ENCODE measurements at regions not wholly inside any gene's neighbourhood (a gene's known extent, or its start where the extent isn't known, plus 50 kb on each side); places are given as distances from the start of the nearest gene placed in this dataset.

GRCh38 chr21:19684328-19684727, 1280.7 kb upstream of the TMPRSS15 start:
- DNase-seq (ENCODE audit: extremely low read depth, low read depth): no peak

GRCh38 chr21:19692231-19692630, 1288.6 kb upstream of the TMPRSS15 start:
- no peak for TF ChIP-seq CTCF (IDR thresholded peaks at IDR 0.05; ENCODE audit: low read depth, low read length)
- DNase-seq (ENCODE audit: extremely low read depth, low read depth): no peak

More at GRCh38 chr21:19684328-19684727, 1280.7 kb upstream of the TMPRSS15 start:
- no peak for TF ChIP-seq CTCF (IDR thresholded peaks at IDR 0.05; ENCODE audit: low read depth, low read length)

- TF ChIP-seq CTCF (IDR thresholded peaks at IDR 0.05; ENCODE audit: low read depth, low read length): no peak
- no peak for DNase-seq (ENCODE audit: extremely low read depth, low read depth)
These were observed 1292.2 kb upstream of the TMPRSS15 start for GRCh38 chr21:19695796-19696195.

GRCh38 chr21:19700476-19700875, 1296.9 kb upstream of the TMPRSS15 start:
- no peak for DNase-seq (ENCODE audit: extremely low read depth, low read depth)
- TF ChIP-seq CTCF (IDR thresholded peaks at IDR 0.05; ENCODE audit: low read depth, low read length): no peak

- no peak for DNase-seq (ENCODE audit: extremely low read depth, low read depth)
- no peak for TF ChIP-seq CTCF (IDR thresholded peaks at IDR 0.05; ENCODE audit: low read depth, low read length)
These were observed 1295.5 kb upstream of the NCAM2 start for GRCh38 chr21:19702726-19703125.

GRCh38 chr21:19704832-19705231, 1293.4 kb upstream of the NCAM2 start:
- no peak for TF ChIP-seq CTCF (IDR thresholded peaks at IDR 0.05; ENCODE audit: low read depth, low read length)
- DNase-seq (ENCODE audit: extremely low read depth, low read depth): no peak

GRCh38 chr21:19712441-19712840, 1285.8 kb upstream of the NCAM2 start:
- TF ChIP-seq CTCF (IDR thresholded peaks at IDR 0.05; ENCODE audit: low read depth, low read length): no peak
- DNase-seq (ENCODE audit: extremely low read depth, low read depth): no peak
